WTC11 (cell line): ENCODE measurements at regions not wholly inside any gene's neighbourhood (a gene's known extent, or its start where the extent isn't known, plus 50 kb on each side); places are given as distances from the start of the nearest gene placed in this dataset.

Experiments used
- ATAC-seq: fragments of 200-7000 bp; cut with Tn5 transposase; 2 replicates; pipeline ENCODE4 v1.10.0; 2021; ENCODE audit warnings: mild to moderate bottlenecking, moderate library complexity
- CTCF ChIA-PET: fragments of 300-600 bp; sonication (Branson Sonifier 250); formaldehyde crosslinking; loops from one replicate; lab custom pipeline; 2021; ENCODE audit warnings: antibody characterized with exemption; lab: Charles Lee
- POLR2A ChIA-PET: fragments of 350-600 bp; sonication (Branson Sonifier 250); formaldehyde crosslinking; loops from one replicate; lab custom pipeline; 2021; ENCODE audit warnings: antibody characterized with exemption; lab: Charles Lee
- DNase-seq: peaks from one replicate; pipeline ENCODE4 v3.0.0; 2021; ENCODE audit warnings: low spot score
- H3K27ac Mint-ChIP-seq: 2 replicates; pipeline ENCODE4 v1.8.0; 2021; ENCODE audit warnings: mixed read lengths
- H3K27me3 Mint-ChIP-seq: 2 replicates; pipeline ENCODE4 v1.8.0; 2021; ENCODE audit warnings: low read depth, mild to moderate bottlenecking, moderate library complexity, mixed read lengths
- H3K36me3 Mint-ChIP-seq: 2 replicates; pipeline ENCODE4 v1.8.0; 2021; ENCODE audit warnings: mixed read lengths
- H3K4me1 Mint-ChIP-seq: 2 replicates; pipeline ENCODE4 v1.8.0; 2022; ENCODE audit warnings: mixed read lengths
- H3K4me3 Mint-ChIP-seq: 2 replicates; pipeline ENCODE4 v1.8.0; 2021; ENCODE audit warnings: mild to moderate bottlenecking, moderate library complexity, mixed read lengths
- H3K9me3 Mint-ChIP-seq: 2 replicates; pipeline ENCODE4 v1.8.0; 2021; ENCODE audit warnings: mixed read lengths
- EMX1 ChIP-seq: fragments of 250-450 bp; sonication (Bioruptor Pico); IDR thresholded peaks from 2 replicates; pipeline ENCODE4 v1.8.0; 2021; ENCODE audit warnings: mild to moderate bottlenecking
- ESRRA ChIP-seq: sonication (generic); formaldehyde crosslinking; IDR thresholded peaks from 2 replicates; pipeline ENCODE4 v1.8.1; 2022; ENCODE audit warnings: mild to moderate bottlenecking, missing genetic modification reagents, borderline replicate concordance
- GRHL2 ChIP-seq: fragments of 250-450 bp; sonication (Bioruptor Pico); IDR thresholded peaks from 2 replicates; pipeline ENCODE4 v1.8.0; 2022; ENCODE audit warnings: mild to moderate bottlenecking, moderate library complexity; ENCODE audit not compliant: insufficient replicate concordance, severe bottlenecking
- IRF2 ChIP-seq: sonication (generic); formaldehyde crosslinking; IDR thresholded peaks from 2 replicates; pipeline ENCODE4 v1.8.0; 2022; ENCODE audit warnings: low read depth, missing genetic modification reagents, borderline replicate concordance
- NR2C2 ChIP-seq: sonication (generic); formaldehyde crosslinking; IDR thresholded peaks from 2 replicates; pipeline ENCODE4 v1.8.0; 2022; ENCODE audit warnings: mild to moderate bottlenecking, missing genetic modification reagents
- RELA ChIP-seq: sonication (generic); formaldehyde crosslinking; IDR thresholded peaks from 2 replicates; pipeline ENCODE4 v1.8.1; 2022; ENCODE audit warnings: missing genetic modification reagents, mild to moderate bottlenecking, borderline replicate concordance
- ZBTB21 ChIP-seq: sonication (generic); formaldehyde crosslinking; IDR thresholded peaks from 2 replicates; pipeline ENCODE4 v1.8.1; 2023; ENCODE audit warnings: mild to moderate bottlenecking, missing genetic modification reagents, borderline replicate concordance
- ZNF232 ChIP-seq: sonication (generic); formaldehyde crosslinking; IDR thresholded peaks from 2 replicates; pipeline ENCODE4 v1.8.0; 2022; ENCODE audit warnings: mild to moderate bottlenecking, missing genetic modification reagents
- ZNF396 ChIP-seq: fragments of 250-450 bp; sonication (Bioruptor Pico); IDR thresholded peaks from 2 replicates; pipeline ENCODE4 v1.8.0; 2021; ENCODE audit warnings: mild to moderate bottlenecking, moderate library complexity, borderline replicate concordance
- ZNF671 ChIP-seq: fragments of 250-450 bp; sonication (Bioruptor Pico); IDR thresholded peaks from 2 replicates; pipeline ENCODE4 v1.8.0; 2021; ENCODE audit warnings: mild to moderate bottlenecking
- TF ChIP-seq, protein P1 (sequence below): sonication (generic); formaldehyde crosslinking; IDR thresholded peaks from 2 replicates; pipeline ENCODE4 v1.8.1; 2023; ENCODE audit warnings: mild to moderate bottlenecking, missing genetic modification reagents, borderline replicate concordance
- TF ChIP-seq, protein P2 (sequence below): fragments of 250-450 bp; sonication (Bioruptor Pico); conservative IDR thresholded peaks from 2 replicates; pipeline ENCODE4 v1.9.0; 2021; ENCODE audit warnings: mild to moderate bottlenecking
- TF ChIP-seq, protein P3 (sequence below): sonication (generic); formaldehyde crosslinking; IDR thresholded peaks from 2 replicates; pipeline ENCODE4 v1.8.1; 2023; ENCODE audit warnings: mild to moderate bottlenecking, missing genetic modification reagents, moderate library complexity
- TF ChIP-seq, protein P4 (sequence below): fragments of 250-450 bp; sonication (Bioruptor Pico); IDR thresholded peaks from 2 replicates; pipeline ENCODE4 v1.9.0; 2021; ENCODE audit warnings: moderate library complexity, mild to moderate bottlenecking, inconsistent platforms, borderline replicate concordance
- TF ChIP-seq, protein P5 (sequence below): sonication (generic); formaldehyde crosslinking; IDR thresholded peaks from 2 replicates; pipeline ENCODE4 v1.8.1; 2023; ENCODE audit warnings: mild to moderate bottlenecking, missing genetic modification reagents

DNA sequence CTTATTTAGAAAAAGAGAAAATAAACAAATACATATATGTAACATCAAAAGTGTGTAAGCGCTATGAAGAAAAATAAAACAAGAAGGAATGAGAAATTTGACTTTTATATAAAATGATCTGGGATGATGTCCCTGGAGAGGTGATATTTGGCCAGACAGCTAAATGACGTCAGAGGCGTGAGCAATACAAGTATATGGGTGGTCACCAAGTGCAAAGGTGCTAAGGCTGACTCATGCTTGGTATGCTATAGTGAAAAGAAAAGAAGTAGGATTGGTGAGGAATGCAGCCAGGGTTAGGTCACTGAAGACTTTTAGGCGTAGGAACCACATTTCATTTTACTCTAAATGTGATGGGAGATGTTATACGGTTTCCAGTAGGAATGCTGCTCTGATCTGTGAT lies 1049.1 kb upstream of the TENM3 start (continued):
- TF ChIP-seq, protein P1, sequence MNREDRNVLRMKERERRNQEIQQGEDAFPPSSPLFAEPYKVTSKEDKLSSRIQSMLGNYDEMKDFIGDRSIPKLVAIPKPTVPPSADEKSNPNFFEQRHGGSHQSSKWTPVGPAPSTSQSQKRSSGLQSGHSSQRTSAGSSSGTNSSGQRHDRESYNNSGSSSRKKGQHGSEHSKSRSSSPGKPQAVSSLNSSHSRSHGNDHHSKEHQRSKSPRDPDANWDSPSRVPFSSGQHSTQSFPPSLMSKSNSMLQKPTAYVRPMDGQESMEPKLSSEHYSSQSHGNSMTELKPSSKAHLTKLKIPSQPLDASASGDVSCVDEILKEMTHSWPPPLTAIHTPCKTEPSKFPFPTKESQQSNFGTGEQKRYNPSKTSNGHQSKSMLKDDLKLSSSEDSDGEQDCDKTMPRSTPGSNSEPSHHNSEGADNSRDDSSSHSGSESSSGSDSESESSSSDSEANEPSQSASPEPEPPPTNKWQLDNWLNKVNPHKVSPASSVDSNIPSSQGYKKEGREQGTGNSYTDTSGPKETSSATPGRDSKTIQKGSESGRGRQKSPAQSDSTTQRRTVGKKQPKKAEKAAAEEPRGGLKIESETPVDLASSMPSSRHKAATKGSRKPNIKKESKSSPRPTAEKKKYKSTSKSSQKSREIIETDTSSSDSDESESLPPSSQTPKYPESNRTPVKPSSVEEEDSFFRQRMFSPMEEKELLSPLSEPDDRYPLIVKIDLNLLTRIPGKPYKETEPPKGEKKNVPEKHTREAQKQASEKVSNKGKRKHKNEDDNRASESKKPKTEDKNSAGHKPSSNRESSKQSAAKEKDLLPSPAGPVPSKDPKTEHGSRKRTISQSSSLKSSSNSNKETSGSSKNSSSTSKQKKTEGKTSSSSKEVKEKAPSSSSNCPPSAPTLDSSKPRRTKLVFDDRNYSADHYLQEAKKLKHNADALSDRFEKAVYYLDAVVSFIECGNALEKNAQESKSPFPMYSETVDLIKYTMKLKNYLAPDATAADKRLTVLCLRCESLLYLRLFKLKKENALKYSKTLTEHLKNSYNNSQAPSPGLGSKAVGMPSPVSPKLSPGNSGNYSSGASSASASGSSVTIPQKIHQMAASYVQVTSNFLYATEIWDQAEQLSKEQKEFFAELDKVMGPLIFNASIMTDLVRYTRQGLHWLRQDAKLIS (CRISPR knock-in tag): no peak
- TF ChIP-seq, protein P2, sequence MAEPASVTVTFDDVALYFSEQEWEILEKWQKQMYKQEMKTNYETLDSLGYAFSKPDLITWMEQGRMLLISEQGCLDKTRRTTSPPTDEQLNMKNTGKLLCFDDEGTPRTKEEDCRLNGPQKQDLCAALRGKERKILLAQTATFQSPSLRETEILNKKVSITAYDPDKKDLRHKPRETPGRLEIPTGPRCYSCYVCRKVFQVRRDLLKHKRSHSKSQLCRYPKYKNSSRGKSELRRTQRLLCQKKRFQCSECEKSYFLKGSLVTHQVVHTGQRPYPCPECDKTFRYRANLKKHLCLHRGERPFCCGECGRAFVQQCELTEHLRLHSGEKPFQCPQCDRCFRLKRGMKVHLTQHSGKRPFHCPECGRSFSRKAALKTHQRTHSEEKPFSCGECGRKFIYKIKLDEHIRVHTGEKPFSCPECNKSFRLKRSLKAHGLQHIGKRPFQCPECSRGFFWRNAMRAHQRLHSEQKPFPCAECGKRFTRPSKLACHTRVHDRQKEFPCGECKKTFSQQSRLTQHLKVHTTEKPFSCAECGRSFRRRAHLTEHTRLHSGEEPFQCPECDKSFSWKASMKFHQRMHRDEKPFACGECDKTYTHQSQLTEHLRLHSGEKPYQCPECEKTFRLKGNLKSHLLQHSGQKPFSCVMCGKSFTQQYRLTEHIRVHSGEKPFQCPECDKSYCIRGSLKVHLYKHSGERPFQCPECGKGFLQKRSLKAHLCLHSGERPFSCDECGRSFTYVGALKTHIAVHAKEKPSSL: no peak
- TF ChIP-seq ZBTB21: no peak
- no peak for TF ChIP-seq RELA (CRISPR knock-in tag)
- no peak for TF ChIP-seq EMX1
- no peak for TF ChIP-seq ZNF232 (CRISPR knock-in tag)
- TF ChIP-seq ESRRA (CRISPR knock-in tag): no peak
- TF ChIP-seq IRF2 (CRISPR knock-in tag): no peak
- no peak for TF ChIP-seq NR2C2 (CRISPR knock-in tag)
- TF ChIP-seq, all 79 proteins: peak for 0

DNA sequence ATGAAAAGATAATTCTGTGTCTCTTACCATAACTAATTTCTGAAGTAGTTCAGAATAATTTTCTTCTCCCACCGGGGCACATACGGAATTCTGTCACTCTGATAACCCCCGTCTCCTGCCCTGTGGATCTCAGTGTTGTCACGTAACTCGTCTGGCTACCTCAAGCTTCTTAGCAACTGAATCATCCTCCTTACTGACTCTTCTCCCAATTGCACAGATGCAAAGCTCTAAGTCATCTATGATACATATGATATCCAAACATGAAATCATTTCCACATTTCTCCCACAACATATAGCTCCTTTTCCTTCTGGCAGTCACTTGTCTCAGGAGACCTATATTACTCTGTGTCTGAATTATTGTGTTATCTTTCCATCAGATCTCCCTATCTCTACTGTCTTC lies 1043.1 kb upstream of the TENM3 start:
- ChIA-PET POLR2A (no interaction called here), CTCF (no interaction called here)
- no peak for DNase-seq
- ATAC-seq: no peak
- Mint-ChIP-seq H3K27ac (no peak overlapping the region), H3K4me1 (no peaks in the 10 kb centered on the region), H3K9me3 (no peaks in the 10 kb centered on the region), H3K36me3 (no peaks in the 10 kb centered on the region), H3K27me3 (no peaks in the 10 kb centered on the region), H3K4me3 (no peak overlapping the region)
- TF ChIP-seq, protein P3, sequence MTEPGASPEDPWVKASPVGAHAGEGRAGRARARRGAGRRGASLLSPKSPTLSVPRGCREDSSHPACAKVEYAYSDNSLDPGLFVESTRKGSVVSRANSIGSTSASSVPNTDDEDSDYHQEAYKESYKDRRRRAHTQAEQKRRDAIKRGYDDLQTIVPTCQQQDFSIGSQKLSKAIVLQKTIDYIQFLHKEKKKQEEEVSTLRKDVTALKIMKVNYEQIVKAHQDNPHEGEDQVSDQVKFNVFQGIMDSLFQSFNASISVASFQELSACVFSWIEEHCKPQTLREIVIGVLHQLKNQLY (CRISPR knock-in tag): no peak
- TF ChIP-seq, protein P4, sequence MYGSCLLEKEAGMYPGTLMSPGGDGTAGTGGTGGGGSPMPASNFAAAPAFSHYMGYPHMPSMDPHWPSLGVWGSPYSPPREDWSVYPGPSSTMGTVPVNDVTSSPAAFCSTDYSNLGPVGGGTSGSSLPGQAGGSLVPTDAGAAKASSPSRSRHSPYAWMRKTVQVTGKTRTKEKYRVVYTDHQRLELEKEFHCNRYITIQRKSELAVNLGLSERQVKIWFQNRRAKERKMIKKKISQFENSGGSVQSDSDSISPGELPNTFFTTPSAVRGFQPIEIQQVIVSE (CRISPR knock-in tag): no peak
- TF ChIP-seq ZNF396 (CRISPR knock-in tag) (no peak), GRHL2 (CRISPR knock-in tag) (no peak), ZNF671 (CRISPR knock-in tag) (no peak)
- TF ChIP-seq, protein P5, sequence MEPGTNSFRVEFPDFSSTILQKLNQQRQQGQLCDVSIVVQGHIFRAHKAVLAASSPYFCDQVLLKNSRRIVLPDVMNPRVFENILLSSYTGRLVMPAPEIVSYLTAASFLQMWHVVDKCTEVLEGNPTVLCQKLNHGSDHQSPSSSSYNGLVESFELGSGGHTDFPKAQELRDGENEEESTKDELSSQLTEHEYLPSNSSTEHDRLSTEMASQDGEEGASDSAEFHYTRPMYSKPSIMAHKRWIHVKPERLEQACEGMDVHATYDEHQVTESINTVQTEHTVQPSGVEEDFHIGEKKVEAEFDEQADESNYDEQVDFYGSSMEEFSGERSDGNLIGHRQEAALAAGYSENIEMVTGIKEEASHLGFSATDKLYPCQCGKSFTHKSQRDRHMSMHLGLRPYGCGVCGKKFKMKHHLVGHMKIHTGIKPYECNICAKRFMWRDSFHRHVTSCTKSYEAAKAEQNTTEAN: no peak
- TF ChIP-seq, protein P2: no peak
